Right atrium auricular region (tissue), 2 donors: ENCODE measurements at regions not wholly inside any gene's neighbourhood (a gene's known extent, or its start where the extent isn't known, plus 50 kb on each side); places are given as distances from the start of the nearest gene placed in this dataset.

Experiments
- DNase-seq: peaks from one replicate; pipeline ENCODE4 v3.0.0-alpha.2; 2019; ENCODE audit warnings: low spot score
- H3K27ac ChIP-seq, 2 donors: fragments of 200-600 bp; sonication (generic); 1 replicate in 1 of 2; 2 replicates in 1 of 2; pipeline ENCODE4 v1.5.1; 2016 to 2019
- H3K27me3 ChIP-seq, 2 donors: fragments of 200-600 bp; sonication (generic); one replicate each; pipeline versions ENCODE4 v1.5.1 to v1.6.0; 2017 to 2019
- H3K36me3 ChIP-seq: fragments of 200-600 bp; sonication (generic); one replicate; pipeline ENCODE4 v1.5.1; 2016
- H3K4me1 ChIP-seq, 2 donors: fragments of 200-600 bp; sonication (generic); one replicate each; pipeline versions ENCODE4 v1.5.1 to v1.6.0; 2017 to 2019
- H3K4me3 ChIP-seq, 2 donors: fragments of 200-600 bp; sonication (generic); 1 replicate in 1 of 2; 2 replicates in 1 of 2; pipeline ENCODE4 v1.5.1; 2017 to 2019; ENCODE audit warnings: mild to moderate bottlenecking in 1 of 2, moderate library complexity in 1 of 2
- H3K9me3 ChIP-seq, 2 donors: fragments of 200-600 bp; sonication (generic); one replicate each; pipeline ENCODE4 v1.5.1; 2019
- CTCF ChIP-seq, 2 donors: fragments of 200-600 bp; sonication (generic); IDR thresholded peaks; one replicate each; pipeline ENCODE4 v1.5.1; 2019; ENCODE audit warnings: antibody characterized with exemption in 2 of 2

- TF ChIP-seq CTCF (IDR thresholded peaks at IDR 0.05), result no peak
- H3K27me3 ChIP-seq, result no peaks in the 10 kb centered on the region
- peaks cover 0 to 10% of the 10 kb centered on the region in 2 donors for H3K9me3 ChIP-seq
- H3K36me3 ChIP-seq, result no peaks in the 10 kb centered on the region
- no peak overlapping the region for H3K4me3 ChIP-seq
- no peak overlapping the region for H3K27ac ChIP-seq
- H3K4me1 ChIP-seq, result no peaks in the 10 kb centered on the region
- DNase-seq, result no peak
Measured at GRCh38 chr10:128664729-128665128, 538.5 kb upstream of the MKI67 start.

DNA sequence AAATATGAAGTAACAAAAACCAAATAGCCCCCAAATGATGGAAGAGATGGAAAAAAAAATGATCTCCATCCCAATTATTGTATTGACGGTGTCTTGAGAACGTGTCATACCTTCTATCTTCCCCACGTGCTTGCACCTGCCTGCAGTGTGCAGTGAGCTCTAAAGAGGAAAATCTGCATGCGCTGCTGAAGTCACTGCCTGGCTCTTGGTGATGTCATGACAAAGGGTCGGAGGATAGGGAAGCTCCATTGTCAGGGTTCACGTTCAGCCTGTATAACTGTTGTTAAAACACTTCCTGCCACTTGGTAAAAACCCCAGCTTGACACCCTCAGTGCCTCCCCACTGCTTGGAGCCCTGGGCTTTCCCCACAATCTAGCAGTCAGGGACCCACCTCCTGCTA lies 549.2 kb upstream of the MKI67 start:
- DNase-seq, result no peak
- TF ChIP-seq CTCF (IDR thresholded peaks at IDR 0.05), result no peak

DNA sequence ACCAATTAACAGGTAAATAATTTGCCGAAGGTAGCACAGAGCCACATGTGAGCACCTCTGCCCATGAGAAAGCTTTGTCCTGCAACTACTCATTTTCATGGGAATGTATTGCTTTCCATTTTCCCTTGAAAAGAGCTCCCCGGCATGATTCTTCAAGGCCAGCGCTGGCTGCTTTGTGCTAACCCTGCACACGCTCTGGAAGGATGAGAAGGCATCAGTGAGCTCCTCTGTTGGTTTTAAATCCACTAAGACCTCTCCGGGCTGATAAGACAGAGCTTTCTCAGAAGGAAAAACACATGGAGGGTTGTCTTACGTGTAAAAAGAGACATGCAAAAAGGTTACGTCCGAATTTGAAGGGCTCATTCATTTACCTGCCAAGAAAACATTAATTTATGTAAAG lies 553.9 kb upstream of the MKI67 start:
- Histone ChIP-seq H3K27ac (no peak overlapping the region), H3K36me3 (no peaks in the 10 kb centered on the region), H3K9me3 (no peaks in the 10 kb centered on the region), H3K27me3 (no peaks in the 10 kb centered on the region), H3K4me3 (no peak overlapping the region), H3K4me1 (no peaks in the 10 kb centered on the region)
- TF ChIP-seq CTCF (IDR thresholded peaks at IDR 0.05), result no peak
- DNase-seq, result no peak

More for the DNA sequence above, 549.2 kb upstream of the MKI67 start:
- H3K36me3 ChIP-seq, result no peaks in the 10 kb centered on the region
- no peak overlapping the region for H3K4me3 ChIP-seq
- no peaks in the 10 kb centered on the region for H3K27me3 ChIP-seq
- no peaks in the 10 kb centered on the region for H3K9me3 ChIP-seq
- no peaks in the 10 kb centered on the region for H3K4me1 ChIP-seq
- no peak overlapping the region for H3K27ac ChIP-seq

GRCh38 chr10:128684215-128684614 lies 558.0 kb upstream of the MKI67 start:
- H3K9me3 ChIP-seq, result no peaks in the 10 kb centered on the region
- no peak for DNase-seq
- TF ChIP-seq CTCF (IDR thresholded peaks at IDR 0.05), result no peak
- no peaks in the 10 kb centered on the region for H3K4me1 ChIP-seq
- no peak overlapping the region for H3K4me3 ChIP-seq
- H3K27me3 ChIP-seq, result no peaks in the 10 kb centered on the region
- H3K36me3 ChIP-seq, result no peaks in the 10 kb centered on the region
- no peak overlapping the region for H3K27ac ChIP-seq

GRCh38 chr10:128686630-128687278 lies 560.5 kb upstream of the MKI67 start:
- Histone ChIP-seq H3K9me3 (no peaks in the 10 kb centered on the region), H3K4me1 (no peaks in the 10 kb centered on the region), H3K27me3 (no peaks in the 10 kb centered on the region), H3K4me3 (no peak overlapping the region), H3K36me3 (no peaks in the 10 kb centered on the region), H3K27ac (no peak overlapping the region)
- TF ChIP-seq CTCF (IDR thresholded peaks at IDR 0.05), result no peak
- DNase-seq, result no peak

GRCh38 chr10:128687408-128687807 lies 561.2 kb upstream of the MKI67 start:
- Histone ChIP-seq H3K4me1 (no peaks in the 10 kb centered on the region), H3K4me3 (no peak overlapping the region), H3K9me3 (no peaks in the 10 kb centered on the region), H3K27me3 (no peaks in the 10 kb centered on the region), H3K36me3 (no peaks in the 10 kb centered on the region), H3K27ac (no peak overlapping the region)
- no peak for DNase-seq
- TF ChIP-seq CTCF (IDR thresholded peaks at IDR 0.05), result no peak
